Retina (tissue), 1 donor: ENCODE measurements at regions not wholly inside any gene's neighbourhood (a gene's known extent, or its start where the extent isn't known, plus 50 kb on each side); places are given as distances from the start of the nearest gene placed in this dataset.
A peak's percentile ranks its signal among the peaks of the same experiment; 100 is the strongest.

Experiments used
- DNase-seq: peaks from one replicate; pipeline ENCODE4 v3.0.0-alpha.2; 2016

GRCh38 chr4:186351668-186352194 is 85.7 kb downstream of the F11 start:
- DNase-seq, result no peak

GRCh38 chr4:186348433-186348832 is 82.4 kb downstream of the F11 start:
- DNase-seq, result peak; percentile 52

GRCh38 chr4:186347743-186348142 is 81.8 kb downstream of the F11 start:
- peak; percentile 14 for DNase-seq

- DNase-seq, result no peak
These were observed 79.2 kb downstream of the F11 start for GRCh38 chr4:186345184-186345583.

GRCh38 chr4:186342582-186342981 is 76.6 kb downstream of the F11 start:
- no peak for DNase-seq

- no peak for DNase-seq
These were observed 75.7 kb downstream of the F11 start for GRCh38 chr4:186341655-186342054.
